ENCODE measurements at regions not wholly inside any gene's neighbourhood (a gene's known extent, or its start where the extent isn't known, plus 50 kb on each side); places are given as distances from the start of the nearest gene placed in this dataset.

- Histone ChIP-seq H3K27me3 (ENCODE audit: control insufficient read depth in 2 of 2, insufficient read depth in 2 of 2, low read length in 2 of 2) (no peaks in the 10 kb centered on the region), H3K9ac (ENCODE audit: low read depth in 1 of 2, low read length in 2 of 2) (no peak overlapping the region), H3K4me1 (ENCODE audit: control insufficient read depth in 2 of 2, insufficient read depth in 2 of 2, low read length in 2 of 2) (peaks cover 0 to 6% of the 10 kb centered on the region in 2 donors), H3K9me3 (ENCODE audit: control insufficient read depth in 2 of 2, low read length in 2 of 2) (no peaks in the 10 kb centered on the region), H3K36me3 (ENCODE audit: control insufficient read depth in 2 of 2, insufficient read depth in 2 of 2, low read length in 2 of 2) (no peaks in the 10 kb centered on the region), H3K27ac (ENCODE audit: low read depth in 2 of 2, low read length in 2 of 2) (no peak overlapping the region), H3K4me3 (ENCODE audit: low read length in 2 of 2) (no peak overlapping the region)
Observed at GRCh38 chr22:48263431-48263765, 1500.9 kb downstream of the TBC1D22A start.

- H3K4me3 ChIP-seq (ENCODE audit: low read length in 2 of 2) = no peak overlapping the region
- no peaks in the 10 kb centered on the region for H3K27me3 ChIP-seq (ENCODE audit: control insufficient read depth in 2 of 2, insufficient read depth in 2 of 2, low read length in 2 of 2)
- H3K9ac ChIP-seq (ENCODE audit: low read depth in 1 of 2, low read length in 2 of 2) = no peak overlapping the region
- no peak overlapping the region for H3K27ac ChIP-seq (ENCODE audit: low read depth in 2 of 2, low read length in 2 of 2)
- peaks cover 0 to 6% of the 10 kb centered on the region in 2 donors for H3K4me1 ChIP-seq (ENCODE audit: control insufficient read depth in 2 of 2, insufficient read depth in 2 of 2, low read length in 2 of 2)
- H3K9me3 ChIP-seq (ENCODE audit: control insufficient read depth in 2 of 2, low read length in 2 of 2) = no peaks in the 10 kb centered on the region
- no peaks in the 10 kb centered on the region for H3K36me3 ChIP-seq (ENCODE audit: control insufficient read depth in 2 of 2, insufficient read depth in 2 of 2, low read length in 2 of 2)
Observed at GRCh38 chr22:48262596-48263430, 1500.4 kb downstream of the TBC1D22A start.

- no peaks in the 10 kb centered on the region for H3K36me3 ChIP-seq (ENCODE audit: control insufficient read depth in 2 of 2, insufficient read depth in 2 of 2, low read length in 2 of 2)
- no peak overlapping the region for H3K4me3 ChIP-seq (ENCODE audit: low read length in 2 of 2)
- no peaks in the 10 kb centered on the region for H3K9me3 ChIP-seq (ENCODE audit: control insufficient read depth in 2 of 2, low read length in 2 of 2)
- H3K9ac ChIP-seq (ENCODE audit: low read depth in 1 of 2, low read length in 2 of 2) = no peak overlapping the region
- H3K27me3 ChIP-seq (ENCODE audit: control insufficient read depth in 2 of 2, insufficient read depth in 2 of 2, low read length in 2 of 2) = no peaks in the 10 kb centered on the region
- peaks cover 0 to 6% of the 10 kb centered on the region in 2 donors for H3K4me1 ChIP-seq (ENCODE audit: control insufficient read depth in 2 of 2, insufficient read depth in 2 of 2, low read length in 2 of 2)
- no peak overlapping the region for H3K27ac ChIP-seq (ENCODE audit: low read depth in 2 of 2, low read length in 2 of 2)
Observed at GRCh38 chr22:48261706-48262105, 1499.3 kb downstream of the TBC1D22A start.

DNA sequence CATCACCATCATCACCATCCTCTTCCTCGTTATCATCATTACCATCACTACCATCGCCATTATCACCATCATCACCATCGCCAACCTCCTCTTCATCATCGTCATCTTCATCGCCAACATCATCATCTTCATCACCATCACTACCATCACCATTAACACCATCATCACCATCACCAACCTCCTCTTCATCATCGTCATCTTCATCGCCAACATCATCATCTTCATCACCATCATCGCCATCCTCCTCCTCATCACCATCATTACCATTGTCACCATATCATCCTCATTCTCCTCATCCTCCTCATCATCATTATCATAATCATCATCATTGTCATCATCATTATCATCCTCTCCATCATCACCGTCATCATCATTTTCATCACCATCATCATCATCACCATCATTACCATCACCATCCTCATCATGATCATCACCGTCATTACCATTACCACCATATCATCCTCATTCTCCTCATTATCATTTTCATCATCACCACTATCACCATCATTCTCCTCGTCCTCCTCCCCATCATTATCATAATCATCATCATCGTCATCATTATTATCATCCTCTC, 1498.7 kb downstream of the TBC1D22A start:
- no peaks in the 10 kb centered on the region for H3K27me3 ChIP-seq (ENCODE audit: control insufficient read depth in 2 of 2, insufficient read depth in 2 of 2, low read length in 2 of 2)
- H3K9ac ChIP-seq (ENCODE audit: low read depth in 1 of 2, low read length in 2 of 2) = no peak overlapping the region
- H3K36me3 ChIP-seq (ENCODE audit: control insufficient read depth in 2 of 2, insufficient read depth in 2 of 2, low read length in 2 of 2) = no peaks in the 10 kb centered on the region
- H3K9me3 ChIP-seq (ENCODE audit: control insufficient read depth in 2 of 2, low read length in 2 of 2) = no peaks in the 10 kb centered on the region
- H3K4me1 ChIP-seq (ENCODE audit: control insufficient read depth in 2 of 2, insufficient read depth in 2 of 2, low read length in 2 of 2) = peaks cover 0 to 6% of the 10 kb centered on the region in 2 donors
- no peak overlapping the region for H3K27ac ChIP-seq (ENCODE audit: low read depth in 2 of 2, low read length in 2 of 2)
- H3K4me3 ChIP-seq (ENCODE audit: low read length in 2 of 2) = no peak overlapping the region

- Histone ChIP-seq H3K27ac (ENCODE audit: low read depth in 2 of 2, low read length in 2 of 2) (no peak overlapping the region), H3K9ac (ENCODE audit: low read depth in 1 of 2, low read length in 2 of 2) (no peak overlapping the region), H3K4me1 (ENCODE audit: control insufficient read depth in 2 of 2, insufficient read depth in 2 of 2, low read length in 2 of 2) (peaks cover 3 to 9% of the 10 kb centered on the region in 2 donors), H3K27me3 (ENCODE audit: control insufficient read depth in 2 of 2, insufficient read depth in 2 of 2, low read length in 2 of 2) (peaks cover 0 to 2% of the 10 kb centered on the region in 2 donors), H3K4me3 (ENCODE audit: low read length in 2 of 2) (no peak overlapping the region), H3K9me3 (ENCODE audit: control insufficient read depth in 2 of 2, low read length in 2 of 2) (no peaks in the 10 kb centered on the region), H3K36me3 (ENCODE audit: control insufficient read depth in 2 of 2, insufficient read depth in 2 of 2, low read length in 2 of 2) (no peaks in the 10 kb centered on the region)
Observed at GRCh38 chr22:48259991-48260670, 1497.7 kb downstream of the TBC1D22A start.

- Histone ChIP-seq H3K4me3 (ENCODE audit: low read length in 2 of 2) (no peak overlapping the region), H3K9ac (ENCODE audit: low read depth in 1 of 2, low read length in 2 of 2) (no peak overlapping the region), H3K36me3 (ENCODE audit: control insufficient read depth in 2 of 2, insufficient read depth in 2 of 2, low read length in 2 of 2) (no peaks in the 10 kb centered on the region), H3K4me1 (ENCODE audit: control insufficient read depth in 2 of 2, insufficient read depth in 2 of 2, low read length in 2 of 2) (peaks cover 6 to 19% of the 10 kb centered on the region in 2 donors), H3K9me3 (ENCODE audit: control insufficient read depth in 2 of 2, low read length in 2 of 2) (no peaks in the 10 kb centered on the region), H3K27me3 (ENCODE audit: control insufficient read depth in 2 of 2, insufficient read depth in 2 of 2, low read length in 2 of 2) (peaks cover 0 to 2% of the 10 kb centered on the region in 2 donors), H3K27ac (ENCODE audit: low read depth in 2 of 2, low read length in 2 of 2) (no peak overlapping the region)
Observed at GRCh38 chr22:48258811-48259210, 1496.4 kb downstream of the TBC1D22A start.

GRCh38 chr22:48258064-48258701, 1495.7 kb downstream of the TBC1D22A start:
- Histone ChIP-seq H3K36me3 (ENCODE audit: control insufficient read depth in 2 of 2, insufficient read depth in 2 of 2, low read length in 2 of 2) (no peaks in the 10 kb centered on the region), H3K27me3 (ENCODE audit: control insufficient read depth in 2 of 2, insufficient read depth in 2 of 2, low read length in 2 of 2) (peaks cover 0 to 2% of the 10 kb centered on the region in 2 donors), H3K9ac (ENCODE audit: low read depth in 1 of 2, low read length in 2 of 2) (no peak overlapping the region), H3K9me3 (ENCODE audit: control insufficient read depth in 2 of 2, low read length in 2 of 2) (no peaks in the 10 kb centered on the region), H3K4me3 (ENCODE audit: low read length in 2 of 2) (no peak overlapping the region), H3K4me1 (ENCODE audit: control insufficient read depth in 2 of 2, insufficient read depth in 2 of 2, low read length in 2 of 2) (peaks cover 9 to 20% of the 10 kb centered on the region in 2 donors), H3K27ac (ENCODE audit: low read depth in 2 of 2, low read length in 2 of 2) (no peak overlapping the region)

GRCh38 chr22:48257685-48258055, 1495.2 kb downstream of the TBC1D22A start:
- H3K4me3 ChIP-seq (ENCODE audit: low read length in 2 of 2) = no peak overlapping the region
- H3K27me3 ChIP-seq (ENCODE audit: control insufficient read depth in 2 of 2, insufficient read depth in 2 of 2, low read length in 2 of 2) = peaks cover 0 to 2% of the 10 kb centered on the region in 2 donors

DNA sequence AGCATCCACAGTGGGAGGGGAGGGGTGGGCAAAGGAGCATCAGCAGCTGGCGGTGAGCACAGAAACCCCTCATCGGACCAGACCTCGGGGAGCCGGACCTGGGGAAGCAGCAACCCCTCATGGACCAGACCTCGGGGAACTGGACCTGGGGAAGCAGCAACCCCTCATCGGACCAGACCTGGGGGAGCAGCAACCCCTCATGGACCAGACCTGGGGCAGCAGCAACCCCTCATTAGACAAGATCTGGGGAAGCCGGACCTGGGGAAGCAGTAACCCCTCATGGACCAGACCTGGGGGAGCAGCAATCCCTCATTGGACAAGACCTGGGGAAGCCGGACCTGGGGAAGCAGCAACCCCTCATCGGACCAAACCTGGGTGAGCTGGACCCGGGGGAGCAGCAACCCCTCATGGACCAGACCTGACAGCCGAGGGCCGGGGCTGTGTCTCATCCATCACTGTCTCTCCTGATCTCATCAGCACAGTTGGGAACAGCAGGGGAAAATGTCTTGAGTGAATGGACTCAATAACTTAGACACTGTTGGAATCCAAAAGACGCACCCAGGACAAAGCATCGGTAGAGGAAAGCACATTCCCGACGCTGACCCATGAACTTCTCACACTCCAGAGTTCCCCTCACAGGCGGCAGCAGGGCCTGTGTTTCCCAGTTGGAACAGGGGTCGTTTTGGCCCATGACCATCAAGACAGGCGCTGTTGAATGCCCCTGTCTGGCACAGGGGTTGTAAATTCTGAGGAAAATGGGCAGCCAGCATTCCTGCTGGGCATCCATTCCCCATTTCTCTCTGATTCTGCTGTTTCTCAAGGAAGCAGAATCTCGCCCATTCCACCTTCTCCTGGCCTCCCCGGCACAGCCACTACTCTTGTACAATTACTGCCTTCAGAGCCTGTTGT, 1494.6 kb downstream of the TBC1D22A start:
- Histone ChIP-seq H3K27ac (ENCODE audit: low read depth in 2 of 2, low read length in 2 of 2) (no peak overlapping the region), H3K4me3 (ENCODE audit: low read length in 2 of 2) (no peak overlapping the region), H3K4me1 (ENCODE audit: control insufficient read depth in 2 of 2, insufficient read depth in 2 of 2, low read length in 2 of 2) (peaks cover 9 to 20% of the 10 kb centered on the region in 2 donors), H3K9me3 (ENCODE audit: control insufficient read depth in 2 of 2, low read length in 2 of 2) (no peaks in the 10 kb centered on the region), H3K27me3 (ENCODE audit: control insufficient read depth in 2 of 2, insufficient read depth in 2 of 2, low read length in 2 of 2) (peaks cover 0 to 2% of the 10 kb centered on the region in 2 donors), H3K36me3 (ENCODE audit: control insufficient read depth in 2 of 2, insufficient read depth in 2 of 2, low read length in 2 of 2) (no peaks in the 10 kb centered on the region), H3K9ac (ENCODE audit: low read depth in 1 of 2, low read length in 2 of 2) (no peak overlapping the region)

More at GRCh38 chr22:48257685-48258055, 1495.2 kb downstream of the TBC1D22A start:
- Histone ChIP-seq H3K4me1 (ENCODE audit: control insufficient read depth in 2 of 2, insufficient read depth in 2 of 2, low read length in 2 of 2) (peaks cover 9 to 20% of the 10 kb centered on the region in 2 donors), H3K27ac (ENCODE audit: low read depth in 2 of 2, low read length in 2 of 2) (no peak overlapping the region), H3K9me3 (ENCODE audit: control insufficient read depth in 2 of 2, low read length in 2 of 2) (no peaks in the 10 kb centered on the region), H3K36me3 (ENCODE audit: control insufficient read depth in 2 of 2, insufficient read depth in 2 of 2, low read length in 2 of 2) (no peaks in the 10 kb centered on the region), H3K9ac (ENCODE audit: low read depth in 1 of 2, low read length in 2 of 2) (no peak overlapping the region)
